T-cell (primary cell): ENCODE measurements at regions not wholly inside any gene's neighbourhood (a gene's known extent, or its start where the extent isn't known, plus 50 kb on each side); places are given as distances from the start of the nearest gene placed in this dataset.
"Not testable (repeated sequence)": the region's sequence is repeated elsewhere in the genome, so short reads cannot be mapped to it uniquely, and the experiment has no call there.

Experiments
- ATAC-seq, 4 experiments: fragments of 200-7000 bp in 3 of 4; fragments of 150-1000 bp in 1 of 4; cut with Tn5 transposase; replicated peaks in 1 of 4; 1 replicate in 3 of 4; 2 replicates in 1 of 4; pipeline ENCODE4 v1.10.0; 2021; ENCODE audit warnings: moderate library complexity in 3 of 4, mild to moderate bottlenecking in 2 of 4, moderate number of reproducible peaks in 1 of 4
- CTCF ChIA-PET, 2 donors: fragments of 300-600 bp; sonication (Branson Sonifier 250); formaldehyde crosslinking; loops; one replicate each; lab custom pipeline; 2022; ENCODE audit warnings: antibody characterized with exemption in 2 of 2; lab: Charles Lee
- POLR2A ChIA-PET, 2 donors: fragments of 300-600 bp; sonication (Branson Sonifier 250); formaldehyde crosslinking; loops; one replicate each; lab custom pipeline; 2022; ENCODE audit warnings: antibody characterized with exemption in 2 of 2; lab: Charles Lee
- DNase-seq, 35 experiments: peaks; one replicate each; pipeline versions ENCODE4 v3.0.0 to v3.0.0-alpha.2; 2013 to 2023
- H3K27ac ChIP-seq: one replicate; pipeline ENCODE4 v1.5.1; 2013; ENCODE audit warnings: low read length
- H3K27me3 ChIP-seq, 2 experiments: replicated peaks in 1 of 2; 1 replicate in 1 of 2; 2 replicates in 1 of 2; pipeline versions ENCODE4 v1.6.1 to v1.7.0; 2013; ENCODE audit warnings: low read length in 1 of 2, mixed read lengths in 1 of 2; ENCODE audit not compliant: control insufficient read depth in 2 of 2, insufficient read depth in 2 of 2; ENCODE audit errors: extremely low read depth in 1 of 2
- H3K36me3 ChIP-seq, 2 donors: 1 replicate in 1 of 2; 2 replicates in 1 of 2; pipeline versions ENCODE4 v1.6.1 to v1.7.0; 2013; ENCODE audit warnings: low read length in 1 of 2; ENCODE audit not compliant: control insufficient read depth in 2 of 2, insufficient read depth in 1 of 2; ENCODE audit errors: extremely low read depth in 1 of 2
- H3K4me1 ChIP-seq, 2 experiments: 1 replicate in 1 of 2; 2 replicates in 1 of 2; pipeline versions ENCODE4 v1.6.1 to v1.7.0; 2013; ENCODE audit warnings: low read length in 2 of 2, mixed read lengths in 1 of 2; ENCODE audit not compliant: insufficient read depth in 2 of 2, control insufficient read depth in 1 of 2; ENCODE audit errors: extremely low read depth in 1 of 2
- H3K4me3 ChIP-seq, 2 donors: 1 replicate in 1 of 2; 2 replicates in 1 of 2; pipeline versions ENCODE4 v1.5.1 to v1.7.0; 2013; ENCODE audit warnings: mild to moderate bottlenecking in 2 of 2, low read length in 1 of 2, moderate library complexity in 1 of 2; ENCODE audit not compliant: control insufficient read depth in 1 of 2; ENCODE audit errors: extremely low read depth in 1 of 2
- H3K9me3 ChIP-seq: 2 replicates; pipeline ENCODE4 v1.7.0; 2013
- H3K27ac Mint-ChIP-seq, 2 donors: one replicate each; pipeline ENCODE4 v1.8.0; 2020 to 2021; ENCODE audit warnings: mild to moderate bottlenecking in 2 of 2, mixed read lengths in 2 of 2
- H3K27me3 Mint-ChIP-seq, 2 donors: one replicate each; pipeline ENCODE4 v1.8.0; 2021 to 2022; ENCODE audit warnings: mixed read lengths in 2 of 2
- H3K36me3 Mint-ChIP-seq: one replicate; pipeline ENCODE4 v1.8.0; 2021; ENCODE audit warnings: mixed read lengths
- H3K4me1 Mint-ChIP-seq, 3 donors: one replicate each; pipeline ENCODE4 v1.8.0; 2020 to 2022; ENCODE audit warnings: mixed read lengths in 3 of 3, mild to moderate bottlenecking in 1 of 3
- H3K4me3 Mint-ChIP-seq, 3 donors: one replicate each; pipeline ENCODE4 v1.8.0; 2020 to 2022; ENCODE audit warnings: mild to moderate bottlenecking in 3 of 3, mixed read lengths in 3 of 3, moderate library complexity in 3 of 3
- H3K9me3 Mint-ChIP-seq, 3 donors: one replicate each; pipeline ENCODE4 v1.8.0; 2020 to 2022; ENCODE audit warnings: mixed read lengths in 3 of 3
- WGBS: methylation state at CpG from one replicate; pipeline ENCODE4 v1.1.5; 2013; ENCODE audit warnings: missing lambda C conversion rate; ENCODE audit not compliant: insufficient coverage; 5-methylcytosine and 5-hydroxymethylcytosine counted together

GRCh38 chr2:19617257-19617848, 258.9 kb upstream of the OSR1 start:
- Histone ChIP-seq H3K27ac (no peak overlapping the region), H3K9me3 (no peaks in the 10 kb centered on the region), H3K4me3 (no peak overlapping the region), H3K27me3 (peaks cover 0 to 6% of the 10 kb centered on the region in 2 experiments), H3K36me3 (no peaks in the 10 kb centered on the region), H3K4me1 (no peaks in the 10 kb centered on the region)
- DNase-seq, result no peak
- ATAC-seq, result no peak
- Mint-ChIP-seq H3K27ac (no peak overlapping the region), H3K4me3 (no peak overlapping the region), H3K27me3 (no peaks in the 10 kb centered on the region), H3K36me3 (no peaks in the 10 kb centered on the region), H3K9me3 (peaks cover 19 to 49% (median 42%) of the 10 kb centered on the region in 3 donors), H3K4me1 (no peaks in the 10 kb centered on the region)
- ChIA-PET POLR2A (no interaction called here), CTCF (no interaction called here)
- WGBS, result 57% methylated on average over 1 of the region's 1 CpG

DNA sequence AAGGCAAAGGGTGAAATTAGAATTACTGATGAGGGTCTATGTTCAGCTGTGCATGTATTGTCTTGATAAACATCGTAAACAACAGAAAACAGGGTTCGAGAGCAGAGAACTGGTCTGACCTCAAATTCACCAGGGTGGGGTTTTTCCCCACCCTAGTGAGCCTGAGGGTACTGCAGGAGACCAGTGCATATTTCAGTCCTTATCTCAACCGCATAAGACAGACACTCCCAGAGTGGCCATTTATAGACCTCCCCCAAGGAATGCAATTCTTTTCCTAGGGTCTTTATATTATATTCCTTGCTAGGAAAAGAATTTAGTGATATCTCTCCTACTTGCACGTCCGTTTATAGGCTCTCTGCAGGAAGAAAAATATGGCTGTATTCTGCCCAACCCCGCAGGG, 257.0 kb upstream of the OSR1 start:
- H3K4me1 Mint-ChIP-seq, CTCF ChIA-PET, ATAC-seq, H3K4me1 ChIP-seq, H3K4me3 ChIP-seq, H3K27me3 ChIP-seq, DNase-seq, H3K9me3 ChIP-seq, H3K4me3 Mint-ChIP-seq, H3K36me3 Mint-ChIP-seq, H3K27me3 Mint-ChIP-seq, H3K27ac Mint-ChIP-seq, H3K36me3 ChIP-seq, POLR2A ChIA-PET, H3K27ac ChIP-seq: not testable (repeated sequence)
- peaks cover 19 to 49% (median 42%) of the 10 kb centered on the region in 3 donors for H3K9me3 Mint-ChIP-seq
- 100% methylated on average over 1 of the region's 6 CpGs for WGBS

DNA sequence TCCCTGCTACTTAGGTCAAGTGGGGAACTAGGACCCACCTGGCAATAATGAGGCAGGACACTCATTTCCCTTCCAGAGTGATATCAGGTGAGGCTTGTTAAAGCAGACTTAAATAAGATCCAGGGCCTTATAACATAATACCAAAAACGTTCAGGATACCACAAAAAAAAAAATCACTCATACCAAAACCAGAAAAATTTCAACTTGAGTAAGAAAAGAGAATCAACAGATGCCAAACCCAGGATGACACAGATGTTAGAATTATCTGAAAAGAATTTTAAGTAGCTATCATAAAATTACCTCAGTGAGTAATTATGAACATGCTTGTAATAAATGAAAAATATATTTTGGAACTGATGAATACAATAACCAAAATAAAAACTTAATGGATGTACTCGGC, 255.6 kb upstream of the OSR1 start:
- WGBS, result no CpG with 5 or more reads among the region's 2 CpGs
- DNase-seq (no peak), ATAC-seq (no peak)
- H3K27ac ChIP-seq, result no peak overlapping the region
- no peak overlapping the region for H3K4me3 ChIP-seq
- Mint-ChIP-seq H3K27me3 (peaks cover 5 to 6% of the 10 kb centered on the region in 2 donors), H3K9me3 (peaks cover 16 to 40% (median 37%) of the 10 kb centered on the region in 3 donors), H3K4me1 (no peaks in the 10 kb centered on the region), H3K36me3 (no peaks in the 10 kb centered on the region), H3K4me3 (no peak overlapping the region), H3K27ac (no peak overlapping the region)
- H3K4me1 ChIP-seq, result no peaks in the 10 kb centered on the region
- POLR2A ChIA-PET, result no interaction called here
- CTCF ChIA-PET, result no interaction called here
- peaks cover 0 to 12% of the 10 kb centered on the region in 2 experiments for H3K27me3 ChIP-seq
- no peaks in the 10 kb centered on the region for H3K36me3 ChIP-seq
- no peaks in the 10 kb centered on the region for H3K9me3 ChIP-seq

- Histone ChIP-seq H3K36me3 (no peaks in the 10 kb centered on the region), H3K27me3 (peaks cover 0 to 9% of the 10 kb centered on the region in 2 experiments), H3K4me3 (no peak overlapping the region), H3K27ac (no peak overlapping the region), H3K4me1 (no peaks in the 10 kb centered on the region), H3K9me3 (no peaks in the 10 kb centered on the region)
- DNase-seq (no peak), ATAC-seq (no peak)
- no peaks in the 10 kb centered on the region for H3K36me3 Mint-ChIP-seq
- ChIA-PET POLR2A (no interaction called here), CTCF (no interaction called here)
- no peak overlapping the region for H3K27ac Mint-ChIP-seq
- H3K27me3 Mint-ChIP-seq, result peaks cover 9 to 12% of the 10 kb centered on the region in 2 donors
- no peak overlapping the region for H3K4me3 Mint-ChIP-seq
- 100% methylated on average over 1 of the region's 4 CpGs for WGBS
- no peaks in the 10 kb centered on the region for H3K4me1 Mint-ChIP-seq
- H3K9me3 Mint-ChIP-seq, result peaks cover 6 to 25% (median 24%) of the 10 kb centered on the region in 3 donors
Measured at GRCh38 chr2:19611491-19612332, 253.3 kb upstream of the OSR1 start.

- POLR2A ChIA-PET, result no interaction called here
- H3K9me3 ChIP-seq, result no peaks in the 10 kb centered on the region
- H3K27ac ChIP-seq, result no peak overlapping the region
- WGBS, result 65% methylated on average over 6 of the region's 6 CpGs
- H3K9me3 Mint-ChIP-seq, result peaks cover 3 to 8% (median 4%) of the 10 kb centered on the region in 3 donors
- H3K27me3 ChIP-seq, result peaks cover 0 to 6% of the 10 kb centered on the region in 2 experiments
- H3K27ac Mint-ChIP-seq, result no peak overlapping the region
- no peak for ATAC-seq
- no peak overlapping the region for H3K4me3 Mint-ChIP-seq
- H3K36me3 Mint-ChIP-seq, result no peaks in the 10 kb centered on the region
- H3K27me3 Mint-ChIP-seq, result peaks cover 9 to 14% of the 10 kb centered on the region in 2 donors
- H3K4me3 ChIP-seq, result no peak overlapping the region
- CTCF ChIA-PET, result no interaction called here
- no peaks in the 10 kb centered on the region for H3K4me1 Mint-ChIP-seq
- no peaks in the 10 kb centered on the region for H3K36me3 ChIP-seq
- no peaks in the 10 kb centered on the region for H3K4me1 ChIP-seq
- no peak for DNase-seq
Measured at GRCh38 chr2:19609266-19609665, 250.8 kb upstream of the OSR1 start.

DNA sequence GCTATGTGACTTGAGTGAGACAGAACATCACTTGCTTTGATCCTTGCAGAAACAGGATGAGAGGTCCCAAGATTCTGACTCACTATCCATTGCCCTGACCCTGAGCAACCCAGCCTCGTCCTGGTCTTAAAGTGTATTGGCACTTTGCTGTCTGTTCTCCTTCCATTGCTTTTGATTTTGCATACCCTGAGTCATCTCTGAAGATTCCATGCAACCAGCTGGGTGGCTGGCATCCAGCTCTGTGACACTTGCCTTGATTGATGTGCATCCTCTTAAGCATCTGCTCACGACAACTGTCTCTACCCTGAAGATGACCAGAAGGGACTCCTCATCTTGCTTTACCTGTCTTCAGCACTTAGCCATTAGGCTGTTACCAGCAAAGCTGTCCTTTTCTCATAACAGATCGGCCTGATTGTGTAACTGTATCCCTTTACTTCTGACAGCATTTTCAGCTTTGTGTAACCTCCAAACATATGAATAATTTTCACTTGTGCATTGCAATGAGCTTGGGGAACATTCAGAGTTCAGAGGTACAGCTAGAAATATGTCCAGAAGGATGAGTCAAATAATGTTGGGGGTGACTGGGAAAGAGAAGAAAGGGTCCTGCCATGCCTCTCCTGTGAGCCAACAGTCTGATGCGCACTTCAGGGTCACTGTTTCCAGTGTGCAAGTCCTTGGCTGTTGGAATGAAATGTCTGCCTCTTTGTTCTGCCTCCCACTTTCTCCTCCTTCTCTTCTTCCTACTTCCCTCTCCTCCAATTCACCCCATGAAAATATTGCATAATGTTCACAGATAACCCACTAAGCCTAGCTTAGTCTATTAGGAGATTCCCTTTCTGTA, 249.7 kb upstream of the OSR1 start:
- ATAC-seq (no peak), DNase-seq (no peak)
- Histone ChIP-seq H3K9me3 (no peaks in the 10 kb centered on the region), H3K36me3 (no peaks in the 10 kb centered on the region), H3K4me1 (no peaks in the 10 kb centered on the region), H3K4me3 (no peak overlapping the region), H3K27me3 (peaks cover 0 to 6% of the 10 kb centered on the region in 2 experiments), H3K27ac (no peak overlapping the region)
- peaks cover 0 to 7% (median 4%) of the 10 kb centered on the region in 3 donors for H3K9me3 Mint-ChIP-seq
- WGBS, result 37% methylated on average over 2 of the region's 4 CpGs
- H3K27me3 Mint-ChIP-seq, result peaks cover 9 to 14% of the 10 kb centered on the region in 2 donors
- POLR2A ChIA-PET, result no interaction called here
- no peaks in the 10 kb centered on the region for H3K36me3 Mint-ChIP-seq
- no peaks in the 10 kb centered on the region for H3K4me1 Mint-ChIP-seq
- CTCF ChIA-PET, result no interaction called here
- H3K27ac Mint-ChIP-seq, result no peak overlapping the region
- H3K4me3 Mint-ChIP-seq, result no peak overlapping the region
